ENCODE measurements at regions not wholly inside any gene's neighbourhood (a gene's known extent, or its start where the extent isn't known, plus 50 kb on each side); places are given as distances from the start of the nearest gene placed in this dataset.

DNA sequence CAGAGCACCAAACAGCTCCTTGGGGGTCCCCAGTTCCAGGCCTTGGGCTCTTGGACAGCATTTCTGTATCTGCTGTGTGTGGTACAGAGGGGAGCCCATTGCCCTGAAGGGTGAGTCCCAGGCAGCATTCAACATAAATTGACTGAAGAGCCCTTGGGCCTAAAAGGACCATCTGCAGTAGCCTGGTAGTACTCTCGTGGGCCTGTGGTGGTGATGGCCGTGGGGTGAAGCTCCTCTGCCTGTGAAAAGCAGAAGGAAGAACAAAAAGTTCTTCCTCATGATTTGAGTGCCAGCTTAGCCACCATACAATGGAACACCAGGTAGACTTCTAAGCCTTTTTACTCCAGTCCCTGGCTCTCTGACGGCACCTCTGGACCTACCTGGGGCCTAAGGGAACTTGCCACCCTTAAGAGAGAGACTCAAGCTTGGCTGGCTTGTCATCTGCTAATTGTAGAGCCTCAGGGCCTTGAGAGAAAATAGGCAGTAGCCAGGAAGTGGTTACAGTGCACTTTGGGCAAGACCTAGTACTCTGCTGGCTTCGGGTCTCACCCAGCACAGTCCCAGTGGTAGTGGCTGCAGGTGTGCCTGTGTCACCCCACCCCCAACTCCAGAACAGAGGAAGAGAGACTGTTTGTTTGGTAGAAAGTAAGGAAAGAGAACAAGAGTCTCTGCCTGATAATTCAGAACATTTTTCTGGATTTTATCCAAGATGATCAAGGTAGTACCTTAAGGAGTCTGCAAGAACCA, 84.6 kb upstream of the CERS6 start:
- TF ChIP-seq POLR2A (conservative IDR thresholded peaks at IDR 0.05) (no peak), MCM7 (IDR thresholded peaks at IDR 0.05) (no peak), HDAC2 (IDR thresholded peaks at IDR 0.05) (no peak), MAFK (IDR thresholded peaks at IDR 0.05; ENCODE audit: low read length) (no peak), ZNF212 (CRISPR knock-in tag; IDR thresholded peaks at IDR 0.05) (no peak), DNMT1 (IDR thresholded peaks at IDR 0.05) (no peak), EZH2 (IDR thresholded peaks at IDR 0.05; ENCODE audit: borderline replicate concordance, low read depth, low read length) (no peak), ZNF174 (CRISPR knock-in tag; IDR thresholded peaks at IDR 0.05) (no peak), KDM1A (IDR thresholded peaks at IDR 0.05) (no peak)
- TF ChIP-seq, protein P1, sequence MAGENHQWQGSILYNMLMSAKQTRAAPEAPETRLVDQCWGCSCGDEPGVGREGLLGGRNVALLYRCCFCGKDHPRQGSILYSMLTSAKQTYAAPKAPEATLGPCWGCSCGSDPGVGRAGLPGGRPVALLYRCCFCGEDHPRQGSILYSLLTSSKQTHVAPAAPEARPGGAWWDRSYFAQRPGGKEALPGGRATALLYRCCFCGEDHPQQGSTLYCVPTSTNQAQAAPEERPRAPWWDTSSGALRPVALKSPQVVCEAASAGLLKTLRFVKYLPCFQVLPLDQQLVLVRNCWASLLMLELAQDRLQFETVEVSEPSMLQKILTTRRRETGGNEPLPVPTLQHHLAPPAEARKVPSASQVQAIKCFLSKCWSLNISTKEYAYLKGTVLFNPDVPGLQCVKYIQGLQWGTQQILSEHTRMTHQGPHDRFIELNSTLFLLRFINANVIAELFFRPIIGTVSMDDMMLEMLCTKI (IDR thresholded peaks at IDR 0.05; ENCODE audit: partially characterized antibody) = no peak
- TF ChIP-seq, protein P2, sequence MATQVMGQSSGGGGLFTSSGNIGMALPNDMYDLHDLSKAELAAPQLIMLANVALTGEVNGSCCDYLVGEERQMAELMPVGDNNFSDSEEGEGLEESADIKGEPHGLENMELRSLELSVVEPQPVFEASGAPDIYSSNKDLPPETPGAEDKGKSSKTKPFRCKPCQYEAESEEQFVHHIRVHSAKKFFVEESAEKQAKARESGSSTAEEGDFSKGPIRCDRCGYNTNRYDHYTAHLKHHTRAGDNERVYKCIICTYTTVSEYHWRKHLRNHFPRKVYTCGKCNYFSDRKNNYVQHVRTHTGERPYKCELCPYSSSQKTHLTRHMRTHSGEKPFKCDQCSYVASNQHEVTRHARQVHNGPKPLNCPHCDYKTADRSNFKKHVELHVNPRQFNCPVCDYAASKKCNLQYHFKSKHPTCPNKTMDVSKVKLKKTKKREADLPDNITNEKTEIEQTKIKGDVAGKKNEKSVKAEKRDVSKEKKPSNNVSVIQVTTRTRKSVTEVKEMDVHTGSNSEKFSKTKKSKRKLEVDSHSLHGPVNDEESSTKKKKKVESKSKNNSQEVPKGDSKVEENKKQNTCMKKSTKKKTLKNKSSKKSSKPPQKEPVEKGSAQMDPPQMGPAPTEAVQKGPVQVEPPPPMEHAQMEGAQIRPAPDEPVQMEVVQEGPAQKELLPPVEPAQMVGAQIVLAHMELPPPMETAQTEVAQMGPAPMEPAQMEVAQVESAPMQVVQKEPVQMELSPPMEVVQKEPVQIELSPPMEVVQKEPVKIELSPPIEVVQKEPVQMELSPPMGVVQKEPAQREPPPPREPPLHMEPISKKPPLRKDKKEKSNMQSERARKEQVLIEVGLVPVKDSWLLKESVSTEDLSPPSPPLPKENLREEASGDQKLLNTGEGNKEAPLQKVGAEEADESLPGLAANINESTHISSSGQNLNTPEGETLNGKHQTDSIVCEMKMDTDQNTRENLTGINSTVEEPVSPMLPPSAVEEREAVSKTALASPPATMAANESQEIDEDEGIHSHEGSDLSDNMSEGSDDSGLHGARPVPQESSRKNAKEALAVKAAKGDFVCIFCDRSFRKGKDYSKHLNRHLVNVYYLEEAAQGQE (IDR thresholded peaks at IDR 0.05; ENCODE audit: borderline replicate concordance) = no peak
- TF ChIP-seq, protein P2 (CRISPR knock-in tag; IDR thresholded peaks at IDR 0.05; ENCODE audit: low read depth) = no peak
- TF ChIP-seq, protein P3, sequence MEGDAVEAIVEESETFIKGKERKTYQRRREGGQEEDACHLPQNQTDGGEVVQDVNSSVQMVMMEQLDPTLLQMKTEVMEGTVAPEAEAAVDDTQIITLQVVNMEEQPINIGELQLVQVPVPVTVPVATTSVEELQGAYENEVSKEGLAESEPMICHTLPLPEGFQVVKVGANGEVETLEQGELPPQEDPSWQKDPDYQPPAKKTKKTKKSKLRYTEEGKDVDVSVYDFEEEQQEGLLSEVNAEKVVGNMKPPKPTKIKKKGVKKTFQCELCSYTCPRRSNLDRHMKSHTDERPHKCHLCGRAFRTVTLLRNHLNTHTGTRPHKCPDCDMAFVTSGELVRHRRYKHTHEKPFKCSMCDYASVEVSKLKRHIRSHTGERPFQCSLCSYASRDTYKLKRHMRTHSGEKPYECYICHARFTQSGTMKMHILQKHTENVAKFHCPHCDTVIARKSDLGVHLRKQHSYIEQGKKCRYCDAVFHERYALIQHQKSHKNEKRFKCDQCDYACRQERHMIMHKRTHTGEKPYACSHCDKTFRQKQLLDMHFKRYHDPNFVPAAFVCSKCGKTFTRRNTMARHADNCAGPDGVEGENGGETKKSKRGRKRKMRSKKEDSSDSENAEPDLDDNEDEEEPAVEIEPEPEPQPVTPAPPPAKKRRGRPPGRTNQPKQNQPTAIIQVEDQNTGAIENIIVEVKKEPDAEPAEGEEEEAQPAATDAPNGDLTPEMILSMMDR (IDR thresholded peaks at IDR 0.05 in 2 of 3, conservative IDR thresholded peaks at IDR 0.05 in 1 of 3; ENCODE audit: insufficient read depth in 2 of 3, low read depth in 1 of 3, low read length in 3 of 3) = no peak

Data from K562 (cell line).